DOHH2 (cell line): ENCODE measurements at regions not wholly inside any gene's neighbourhood (a gene's known extent, or its start where the extent isn't known, plus 50 kb on each side); places are given as distances from the start of the nearest gene placed in this dataset.

ENCODE experiments used
- H3F3A ChIP-seq: fragments of 200-600 bp; sonication (generic), shearing (Covaris generic); 2 replicates; pipeline ENCODE4 v1.6.0; 2016; ENCODE audit warnings: antibody characterized with exemption, mild to moderate bottlenecking; ENCODE audit not compliant: control insufficient read depth, insufficient read depth
- H3K27ac ChIP-seq: fragments of 200-600 bp; sonication (generic); 2 replicates; pipeline ENCODE4 v1.5.1; 2014; ENCODE audit warnings: low read depth, mild to moderate bottlenecking, low read length, moderate library complexity
- H3K27me3 ChIP-seq: fragments of 200-600 bp; sonication (generic); 2 replicates; pipeline ENCODE4 v1.6.1; 2014; ENCODE audit warnings: mild to moderate bottlenecking, low read length, mixed read lengths; ENCODE audit not compliant: control insufficient read depth
- H3K36me3 ChIP-seq: fragments of 200-600 bp; sonication (generic); 2 replicates; pipeline ENCODE4 v1.6.1; 2014; ENCODE audit warnings: mild to moderate bottlenecking, low read length, moderate library complexity, mixed read lengths; ENCODE audit not compliant: control insufficient read depth
- H3K4me1 ChIP-seq: fragments of 200-600 bp; sonication (generic); 2 replicates; pipeline ENCODE4 v1.6.1; 2014; ENCODE audit warnings: mild to moderate bottlenecking, low read length, mixed read lengths; ENCODE audit not compliant: control insufficient read depth
- H3K4me2 ChIP-seq: fragments of 200-600 bp; sonication (generic); 2 replicates; pipeline ENCODE4 v1.6.0; 2014; ENCODE audit warnings: mild to moderate bottlenecking, low read length, moderate library complexity
- H3K4me3 ChIP-seq: fragments of 200-600 bp; sonication (generic); 2 replicates; pipeline ENCODE4 v1.5.1; 2014; ENCODE audit warnings: mild to moderate bottlenecking, low read length, mixed read lengths
- H3K79me2 ChIP-seq: fragments of 200-600 bp; sonication (generic); 2 replicates; pipeline ENCODE4 v1.6.1; 2014; ENCODE audit warnings: mild to moderate bottlenecking, low read length, mixed read lengths; ENCODE audit not compliant: control insufficient read depth
- H3K9me2 ChIP-seq: fragments of 200-600 bp; sonication (generic); replicated peaks from 2 replicates; pipeline ENCODE4 v1.6.1; 2014; ENCODE audit warnings: mild to moderate bottlenecking, low read length, mixed read lengths; ENCODE audit not compliant: control insufficient read depth
- H3K9me3 ChIP-seq: fragments of 200-600 bp; sonication (generic); 2 replicates; pipeline ENCODE4 v1.6.1; 2014; ENCODE audit warnings: antibody characterized with exemption, low read length, mixed read lengths; ENCODE audit not compliant: control insufficient read depth, insufficient read depth
- H4K20me1 ChIP-seq: fragments of 200-600 bp; sonication (generic); 2 replicates; pipeline ENCODE4 v1.6.0; 2014; ENCODE audit warnings: low read depth, mild to moderate bottlenecking, antibody characterized with exemption, low read length, moderate library complexity; ENCODE audit not compliant: control insufficient read depth, insufficient read depth
- CTCF ChIP-seq: fragments of 200-600 bp; sonication (generic); IDR thresholded peaks from one replicate; pipeline ENCODE4 v1.5.1; 2014; ENCODE audit warnings: antibody characterized with exemption, mild to moderate bottlenecking, low read depth, low read length; ENCODE audit not compliant: poor library complexity, severe bottlenecking
- EZH2phosphoT487 ChIP-seq: fragments of 200-600 bp; sonication (generic); IDR thresholded peaks from 2 replicates; pipeline ENCODE4 v1.6.1; 2017; ENCODE audit warnings: borderline replicate concordance, mild to moderate bottlenecking, antibody characterized with exemption, low read length, moderate library complexity, mixed read lengths

- Histone ChIP-seq H3K79me2 (no peaks in the 10 kb centered on the region), H4K20me1 (no peaks in the 10 kb centered on the region), H3K9me3 (no peaks in the 10 kb centered on the region), H3F3A (no peaks in the 10 kb centered on the region), H3K27me3 (no peaks in the 10 kb centered on the region), H3K4me3 (no peak overlapping the region), H3K4me2 (no peak overlapping the region), H3K27ac (no peak overlapping the region), H3K4me1 (no peaks in the 10 kb centered on the region), H3K9me2 (no peaks in the 10 kb centered on the region), H3K36me3 (no peaks in the 10 kb centered on the region)
- TF ChIP-seq EZH2phosphoT487 (no peak), CTCF (no peak)
Observed at GRCh38 chr6:156379392-156380289, 397.5 kb upstream of the ARID1B start.

DNA sequence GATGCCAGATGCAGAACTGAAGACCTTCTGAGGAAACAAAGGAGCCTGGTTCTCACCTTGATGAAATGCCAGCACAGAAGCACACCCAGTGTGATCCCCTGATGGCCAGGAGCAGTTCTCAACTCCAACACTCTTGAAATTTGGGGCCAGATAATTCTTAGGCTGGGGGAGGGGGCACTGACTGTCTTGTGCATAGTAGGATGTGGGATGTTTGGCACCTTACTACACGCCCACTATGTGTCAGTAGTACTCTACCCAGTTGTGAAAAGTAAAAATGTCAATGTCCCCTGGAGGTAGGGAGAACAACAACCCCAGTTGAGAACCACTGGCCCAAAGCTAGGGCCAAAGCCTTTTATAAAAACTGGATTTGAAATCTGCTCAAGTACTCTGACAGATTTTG is 398.3 kb upstream of the ARID1B start:
- TF ChIP-seq CTCF, result no peak
- TF ChIP-seq EZH2phosphoT487, result no peak
- Histone ChIP-seq H3F3A (no peaks in the 10 kb centered on the region), H3K4me3 (no peak overlapping the region), H4K20me1 (no peaks in the 10 kb centered on the region), H3K4me1 (no peaks in the 10 kb centered on the region), H3K9me2 (no peaks in the 10 kb centered on the region), H3K36me3 (no peaks in the 10 kb centered on the region), H3K27me3 (no peaks in the 10 kb centered on the region), H3K4me2 (no peak overlapping the region), H3K79me2 (no peaks in the 10 kb centered on the region), H3K27ac (no peak overlapping the region), H3K9me3 (no peaks in the 10 kb centered on the region)

GRCh38 chr6:156376091-156376490 is 401.1 kb upstream of the ARID1B start:
- no peak overlapping the region for H3K27ac ChIP-seq
- no peaks in the 10 kb centered on the region for H3K36me3 ChIP-seq
- H3K79me2 ChIP-seq, result no peaks in the 10 kb centered on the region
- no peaks in the 10 kb centered on the region for H3K27me3 ChIP-seq
- H3K4me2 ChIP-seq, result no peak overlapping the region
- H3K9me3 ChIP-seq, result no peaks in the 10 kb centered on the region
- no peaks in the 10 kb centered on the region for H3F3A ChIP-seq
- no peaks in the 10 kb centered on the region for H4K20me1 ChIP-seq
- H3K4me3 ChIP-seq, result no peak overlapping the region
- H3K4me1 ChIP-seq, result no peaks in the 10 kb centered on the region
- TF ChIP-seq CTCF (no peak), EZH2phosphoT487 (no peak)
- H3K9me2 ChIP-seq, result no peaks in the 10 kb centered on the region
